PC-3 (cell line): ENCODE measurements at regions not wholly inside any gene's neighbourhood (a gene's known extent, or its start where the extent isn't known, plus 50 kb on each side); places are given as distances from the start of the nearest gene placed in this dataset.
"Not testable (repeated sequence)": the region's sequence is repeated elsewhere in the genome, so short reads cannot be mapped to it uniquely, and the experiment has no call there.

Experiments used
- ATAC-seq: fragments of 200-7000 bp; cut with Tn5 transposase; 2 replicates; pipeline ENCODE4 v1.9.1; 2020; ENCODE audit warnings: mild to moderate bottlenecking, moderate library complexity
- BruUV-seq: library from RNA; stranded (reverse); fragments of 400-500 nt; replicated peaks from 2 replicates; lab custom pipeline; 2021; lab: Mats Ljungman, UMichigan
- CTCF ChIA-PET: fragments of 300-600 bp; sonication (Branson Sonifier 250); formaldehyde crosslinking; loops from one replicate; lab custom pipeline; 2022; ENCODE audit warnings: antibody characterized with exemption; lab: Charles Lee
- POLR2A ChIA-PET: fragments of 300-600 bp; sonication (Branson Sonifier 250); formaldehyde crosslinking; loops from one replicate; lab custom pipeline; 2022; ENCODE audit warnings: antibody characterized with exemption; ENCODE audit not compliant: unreplicated experiment; lab: Charles Lee
- DNase-seq: peaks from one replicate; pipeline ENCODE4 v3.0.0-alpha.2; 2015
- H2AFZ ChIP-seq: fragments of 300-600 bp; sonication (generic); 2 replicates; pipeline ENCODE4 v1.6.0; 2016; ENCODE audit warnings: antibody characterized with exemption, low read length
- H3F3A ChIP-seq: fragments of 300-600 bp; sonication (generic); one replicate; pipeline ENCODE4 v1.6.0; 2017; ENCODE audit warnings: antibody characterized with exemption, low read length, control low read depth, mild to moderate bottlenecking; ENCODE audit not compliant: unreplicated experiment
- H3K27ac ChIP-seq: fragments of 300-600 bp; sonication (generic); 2 replicates; pipeline ENCODE4 v1.5.1; 2016; ENCODE audit warnings: mild to moderate bottlenecking, low read length
- H3K27me3 ChIP-seq: fragments of 300-600 bp; sonication (generic); 2 replicates; pipeline ENCODE4 v1.6.1; 2016; ENCODE audit warnings: low read length, mixed read lengths
- H3K36me3 ChIP-seq: fragments of 300-600 bp; sonication (generic); 2 replicates; pipeline ENCODE4 v1.6.1; 2016; ENCODE audit warnings: low read depth, mixed run types, low read length, mixed read lengths
- H3K4me1 ChIP-seq: fragments of 300-600 bp; sonication (generic); 2 replicates; pipeline ENCODE4 v1.5.1; 2016; ENCODE audit warnings: low read length; ENCODE audit not compliant: insufficient read depth
- H3K4me2 ChIP-seq: fragments of 300-600 bp; sonication (generic); 2 replicates; pipeline ENCODE4 v1.6.0; 2016; ENCODE audit warnings: low read length
- H3K4me3 ChIP-seq: fragments of 300-600 bp; sonication (generic); 2 replicates; pipeline ENCODE4 v1.5.1; 2016; ENCODE audit warnings: mild to moderate bottlenecking, low read length, mixed read lengths
- H3K79me2 ChIP-seq: fragments of 300-600 bp; sonication (generic); 2 replicates; pipeline ENCODE4 v1.6.1; 2017; ENCODE audit warnings: low read length, mixed read lengths
- H3K9ac ChIP-seq: fragments of 300-600 bp; sonication (generic); 2 replicates; pipeline ENCODE4 v1.6.0; 2016; ENCODE audit warnings: mild to moderate bottlenecking, low read length
- H3K9me2 ChIP-seq: fragments of 300-600 bp; sonication (generic); replicated peaks from 2 replicates; pipeline ENCODE4 v1.6.1; 2016; ENCODE audit warnings: mixed run types, low read length, mixed read lengths
- H3K9me3 ChIP-seq: fragments of 300-600 bp; sonication (generic); 2 replicates; pipeline ENCODE4 v1.6.1; 2016; ENCODE audit warnings: low read length, mixed read lengths
- H4K20me1 ChIP-seq: fragments of 300-600 bp; sonication (generic); 2 replicates; pipeline ENCODE4 v1.6.1; 2016; ENCODE audit warnings: low read length, mixed read lengths
- CTCF ChIP-seq: fragments of 300-600 bp; sonication (generic); conservative IDR thresholded peaks from 2 replicates; pipeline ENCODE4 v1.5.1; 2017; ENCODE audit warnings: antibody characterized with exemption, low read depth, mild to moderate bottlenecking, low read length
- EZH2 ChIP-seq: fragments of 300-600 bp; sonication (generic); IDR thresholded peaks from one replicate; pipeline ENCODE4 v1.6.1; 2017; ENCODE audit warnings: antibody characterized with exemption, mild to moderate bottlenecking, low read length; ENCODE audit not compliant: unreplicated experiment
- EZH2phosphoT487 ChIP-seq: fragments of 300-600 bp; sonication (generic); IDR thresholded peaks from 2 replicates; pipeline ENCODE4 v1.6.1; 2018; ENCODE audit warnings: mild to moderate bottlenecking, antibody characterized with exemption, low read length, borderline replicate concordance
- intact Hi-C: fragments of 100-400 bp; cut with micrococcal nuclease; formaldehyde crosslinking; loops from 2 replicates; pipeline ENCODE4 v1.9.0; 2023

DNA sequence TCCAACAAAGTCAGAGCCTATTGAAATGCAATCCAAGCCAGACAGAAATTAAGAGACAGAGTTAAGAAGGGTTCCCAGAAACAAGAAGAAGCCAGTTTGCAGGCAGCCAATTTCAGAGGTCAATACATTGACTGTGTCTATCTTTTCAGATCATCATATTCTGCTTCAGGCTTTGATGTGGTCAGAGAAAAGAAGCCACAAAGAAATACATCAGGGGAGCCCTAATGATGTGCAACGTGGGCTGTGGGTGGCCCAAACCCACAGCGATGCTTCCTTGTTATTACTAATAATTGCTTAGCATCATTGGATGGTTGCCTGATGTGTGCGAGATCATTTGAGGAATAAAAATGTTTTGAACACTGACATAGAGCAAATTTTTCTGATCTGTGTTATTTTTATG is 99.0 kb upstream of the DUSP21 start:
- POLR2A ChIA-PET: no interaction called here
- TF ChIP-seq CTCF (no peak), EZH2 (no peak), EZH2phosphoT487 (no peak)
- intact Hi-C loops: no loop called here

GRCh38 chrX:44742480-44743155 is 101.2 kb upstream of the DUSP21 start:
- H3K79me2 ChIP-seq: no peaks in the 10 kb centered on the region
- no peaks in the 10 kb centered on the region for H4K20me1 ChIP-seq
- H3K36me3 ChIP-seq: no peaks in the 10 kb centered on the region
- no peak overlapping the region for H3K4me2 ChIP-seq
- H3K27ac ChIP-seq: no peak overlapping the region
- H3K9me2 ChIP-seq: no peaks in the 10 kb centered on the region
- no peaks in the 10 kb centered on the region for H3F3A ChIP-seq
- no peak overlapping the region for H3K9ac ChIP-seq
- ChIA-PET CTCF (no interaction called here), POLR2A (no interaction called here)
- TF ChIP-seq EZH2 (no peak), CTCF (no peak), EZH2phosphoT487 (no peak)
- ATAC-seq (no peak), DNase-seq (no peak)
- H3K9me3 ChIP-seq: no peaks in the 10 kb centered on the region
- intact Hi-C loops: no loop called here
- no peak overlapping the region for H2AFZ ChIP-seq
- no peaks in the 10 kb centered on the region for H3K27me3 ChIP-seq
- H3K4me1 ChIP-seq: no peaks in the 10 kb centered on the region
- H3K4me3 ChIP-seq: no peak overlapping the region
- BruUV-seq: no TSS peak

More for the DNA sequence above, 99.0 kb upstream of the DUSP21 start:
- CTCF ChIA-PET: no interaction called here
- H3K4me2 ChIP-seq: no peak overlapping the region
- ATAC-seq (no peak), DNase-seq (no peak)
- no peaks in the 10 kb centered on the region for H3K9me3 ChIP-seq
- H3K4me1 ChIP-seq: no peaks in the 10 kb centered on the region
- no peak overlapping the region for H2AFZ ChIP-seq
- H3K9me2 ChIP-seq: no peaks in the 10 kb centered on the region
- H3K9ac ChIP-seq: no peak overlapping the region
- no peaks in the 10 kb centered on the region for H3F3A ChIP-seq
- no peak overlapping the region for H3K27ac ChIP-seq
- no peaks in the 10 kb centered on the region for H4K20me1 ChIP-seq
- H3K79me2 ChIP-seq: no peaks in the 10 kb centered on the region
- no peaks in the 10 kb centered on the region for H3K27me3 ChIP-seq
- H3K4me3 ChIP-seq: no peak overlapping the region
- H3K36me3 ChIP-seq: no peaks in the 10 kb centered on the region
- no TSS peak for BruUV-seq

- H3K4me2 ChIP-seq, H3K36me3 ChIP-seq, H3K4me3 ChIP-seq, CTCF ChIA-PET, ATAC-seq, H3K9me2 ChIP-seq, H3K79me2 ChIP-seq, H3F3A ChIP-seq, H3K27me3 ChIP-seq, intact Hi-C loops, H3K9ac ChIP-seq, DNase-seq, H3K27ac ChIP-seq, H3K4me1 ChIP-seq, POLR2A ChIA-PET, H4K20me1 ChIP-seq, H3K9me3 ChIP-seq, H2AFZ ChIP-seq, BruUV-seq: not testable (repeated sequence)
These were observed 102.0 kb upstream of the DUSP21 start for GRCh38 chrX:44741859-44742258.

- H3K9me2 ChIP-seq, H3K36me3 ChIP-seq, intact Hi-C loops, ATAC-seq, H2AFZ ChIP-seq, H3F3A ChIP-seq, BruUV-seq, DNase-seq, H4K20me1 ChIP-seq, H3K79me2 ChIP-seq, H3K27ac ChIP-seq, POLR2A ChIA-PET, H3K9me3 ChIP-seq, H3K4me2 ChIP-seq, H3K4me3 ChIP-seq, H3K27me3 ChIP-seq, CTCF ChIA-PET, H3K4me1 ChIP-seq, H3K9ac ChIP-seq: not testable (repeated sequence)
These were observed 102.4 kb upstream of the DUSP21 start for GRCh38 chrX:44741458-44741857.
